Keratinocyte (primary cell): ENCODE measurements at regions not wholly inside any gene's neighbourhood (a gene's known extent, or its start where the extent isn't known, plus 50 kb on each side); places are given as distances from the start of the nearest gene placed in this dataset.

Experiments
- DNase-seq: peaks from one replicate; pipeline ENCODE4 v3.0.0-alpha.2; 2011; ENCODE audit warnings: low read depth, missing footprints, low spot score
- FAIRE-seq: peaks from 2 replicates; lab custom pipeline; 2011; peaks lifted over from hg19 to GRCh38; lab: Jason Lieb, UNC
- H2AFZ ChIP-seq: 2 replicates; pipeline ENCODE4 v1.6.0; 2012; ENCODE audit warnings: low read length, control low read depth, inconsistent platforms; ENCODE audit not compliant: control insufficient read depth
- H3K27ac ChIP-seq: 2 replicates; pipeline ENCODE4 v1.5.1; 2011; ENCODE audit warnings: low read length; ENCODE audit not compliant: control insufficient read depth, insufficient read depth
- H3K27me3 ChIP-seq: 3 replicates; pipeline ENCODE4 v1.6.0; 2011; ENCODE audit warnings: low read length; ENCODE audit not compliant: control insufficient read depth, insufficient read depth; ENCODE audit errors: extremely low read depth
- H3K36me3 ChIP-seq, 2 experiments: 2 replicates in 1 of 2; 3 replicates in 1 of 2; pipeline ENCODE4 v1.5.1; 2011; ENCODE audit warnings: low read length in 2 of 2, mild to moderate bottlenecking in 1 of 2; ENCODE audit not compliant: control insufficient read depth in 2 of 2, insufficient read depth in 2 of 2; ENCODE audit errors: extremely low read depth in 1 of 2
- H3K4me1 ChIP-seq: 3 replicates; pipeline ENCODE4 v1.5.1; 2011; ENCODE audit warnings: low read length; ENCODE audit not compliant: control insufficient read depth, insufficient read depth; ENCODE audit errors: extremely low read depth
- H3K4me2 ChIP-seq: 3 replicates; pipeline ENCODE4 v1.6.0; 2011; ENCODE audit warnings: low read depth, low read length; ENCODE audit not compliant: control insufficient read depth, insufficient read depth; ENCODE audit errors: extremely low read depth
- H3K4me3 ChIP-seq, 3 experiments: fragments of 200-600 bp in 1 of 3; sonication (generic) in 1 of 3; 2 replicates in 2 of 3; 3 replicates in 1 of 3; pipeline ENCODE4 v1.5.1; 2011 to 2016; ENCODE audit warnings: low read length in 3 of 3, mild to moderate bottlenecking in 3 of 3, control low read depth in 2 of 3, inconsistent platforms in 1 of 3, low read depth in 1 of 3, mixed read lengths in 1 of 3, mixed run types in 1 of 3, moderate library complexity in 1 of 3; ENCODE audit not compliant: control insufficient read depth in 2 of 3, insufficient read depth in 2 of 3; ENCODE audit errors: extremely low read depth in 1 of 3
- H3K79me2 ChIP-seq: 2 replicates; pipeline ENCODE4 v1.6.0; 2012; ENCODE audit warnings: low read length; ENCODE audit not compliant: control insufficient read depth, insufficient read depth
- H3K9ac ChIP-seq: 3 replicates; pipeline ENCODE4 v1.6.0; 2011; ENCODE audit warnings: low read length; ENCODE audit not compliant: control insufficient read depth, insufficient read depth; ENCODE audit errors: extremely low read depth
- H3K9me1 ChIP-seq: 3 replicates; pipeline ENCODE4 v1.6.0; 2011; ENCODE audit warnings: low read length; ENCODE audit not compliant: control insufficient read depth, insufficient read depth; ENCODE audit errors: extremely low read depth
- H3K9me3 ChIP-seq: 2 replicates; pipeline ENCODE4 v1.5.1; 2012; ENCODE audit warnings: low read depth, low read length; ENCODE audit not compliant: control insufficient read depth
- H4K20me1 ChIP-seq: 3 replicates; pipeline ENCODE4 v1.6.0; 2011; ENCODE audit warnings: low read length; ENCODE audit not compliant: control insufficient read depth, insufficient read depth; ENCODE audit errors: extremely low read depth
- EZH2 ChIP-seq: IDR thresholded peaks from one replicate; pipeline ENCODE4 v1.6.1; 2012; ENCODE audit warnings: inconsistent platforms, mild to moderate bottlenecking, low read length, moderate library complexity
- dilution Hi-C: fragments of 300-500 bp; cut with MboI; formaldehyde crosslinking; loops from one replicate; pipeline ENCODE4 v1.7.0; 2020; ENCODE audit warnings: low sequenced_read_pairs; ENCODE audit not compliant: extremely low pct_ligation_motif_present
- TF ChIP-seq, protein P1 (sequence below), 3 experiments: IDR thresholded peaks in 1 of 3; conservative IDR thresholded peaks in 1 of 3; optimal IDR thresholded peaks in 1 of 3; 2 replicates in 2 of 3; 3 replicates in 1 of 3; pipeline versions ENCODE3 to v1.5.1; 2011; ENCODE audit warnings: low read length in 3 of 3, mild to moderate bottlenecking in 3 of 3, moderate library complexity in 2 of 3, control low read depth in 1 of 3, inconsistent platforms in 1 of 3; ENCODE audit not compliant: insufficient read depth in 2 of 3; ENCODE audit errors: extremely low read depth in 1 of 3

GRCh38 chr3:13750215-13750614, 129.7 kb downstream of the WNT7A start:
- Histone ChIP-seq H3K9me3 (no peaks in the 10 kb centered on the region), H3K79me2 (no peaks in the 10 kb centered on the region), H3K27me3 (no peaks in the 10 kb centered on the region), H3K9me1 (no peaks in the 10 kb centered on the region), H2AFZ (no peak overlapping the region), H3K36me3 (no peaks in the 10 kb centered on the region), H4K20me1 (no peaks in the 10 kb centered on the region), H3K4me1 (no peaks in the 10 kb centered on the region), H3K9ac (no peak overlapping the region), H3K27ac (no peak overlapping the region), H3K4me2 (no peak overlapping the region), H3K4me3 (no peak overlapping the region)
- dilution Hi-C loops, result no loop called here
- DNase-seq (no peak), FAIRE-seq (no peak)
- TF ChIP-seq EZH2, result no peak
- TF ChIP-seq, protein P1, sequence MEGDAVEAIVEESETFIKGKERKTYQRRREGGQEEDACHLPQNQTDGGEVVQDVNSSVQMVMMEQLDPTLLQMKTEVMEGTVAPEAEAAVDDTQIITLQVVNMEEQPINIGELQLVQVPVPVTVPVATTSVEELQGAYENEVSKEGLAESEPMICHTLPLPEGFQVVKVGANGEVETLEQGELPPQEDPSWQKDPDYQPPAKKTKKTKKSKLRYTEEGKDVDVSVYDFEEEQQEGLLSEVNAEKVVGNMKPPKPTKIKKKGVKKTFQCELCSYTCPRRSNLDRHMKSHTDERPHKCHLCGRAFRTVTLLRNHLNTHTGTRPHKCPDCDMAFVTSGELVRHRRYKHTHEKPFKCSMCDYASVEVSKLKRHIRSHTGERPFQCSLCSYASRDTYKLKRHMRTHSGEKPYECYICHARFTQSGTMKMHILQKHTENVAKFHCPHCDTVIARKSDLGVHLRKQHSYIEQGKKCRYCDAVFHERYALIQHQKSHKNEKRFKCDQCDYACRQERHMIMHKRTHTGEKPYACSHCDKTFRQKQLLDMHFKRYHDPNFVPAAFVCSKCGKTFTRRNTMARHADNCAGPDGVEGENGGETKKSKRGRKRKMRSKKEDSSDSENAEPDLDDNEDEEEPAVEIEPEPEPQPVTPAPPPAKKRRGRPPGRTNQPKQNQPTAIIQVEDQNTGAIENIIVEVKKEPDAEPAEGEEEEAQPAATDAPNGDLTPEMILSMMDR (optimal IDR thresholded peaks at IDR 0.05 in 1 of 3, IDR thresholded peaks at IDR 0.05 in 1 of 3, conservative IDR thresholded peaks at IDR 0.05 in 1 of 3; ENCODE audit: extremely low read depth in 1 of 3, insufficient read depth in 2 of 3, low read length in 3 of 3), result no peak

DNA sequence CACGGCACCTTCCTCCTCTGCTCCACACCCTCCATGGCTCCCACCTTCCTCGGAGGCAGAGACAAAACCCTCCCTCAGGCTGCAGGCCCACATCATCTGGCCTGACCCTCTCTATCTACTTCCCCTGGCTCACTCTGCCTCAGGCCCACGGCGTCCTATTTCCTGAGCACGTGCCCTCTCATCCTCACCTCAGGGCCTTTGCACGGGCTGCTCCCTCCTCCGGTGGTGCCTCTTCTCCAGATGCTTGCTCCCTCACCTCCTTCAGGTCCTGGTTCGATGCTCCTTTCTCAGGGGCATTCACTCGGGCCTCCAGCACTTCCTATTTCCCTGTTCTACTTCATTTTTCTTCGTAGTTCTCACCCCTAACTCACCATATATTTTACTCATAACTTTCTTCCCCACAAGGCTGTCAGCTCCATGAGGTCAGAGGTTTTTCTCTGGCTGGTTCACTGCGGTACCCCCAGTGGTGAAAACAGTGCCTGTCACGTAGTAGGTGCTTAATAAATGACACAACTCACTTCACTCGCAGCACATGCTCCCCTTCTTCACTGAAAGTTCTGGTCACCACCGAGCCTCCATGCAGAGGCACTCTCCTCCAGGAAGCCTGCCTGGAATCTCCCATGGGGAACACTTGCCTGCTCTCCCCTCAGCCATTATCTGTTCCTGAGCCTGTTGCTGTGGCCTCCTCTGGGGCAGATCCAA, 130.7 kb downstream of the WNT7A start:
- Histone ChIP-seq H3K27me3 (no peaks in the 10 kb centered on the region), H3K9ac (no peak overlapping the region), H3K27ac (no peak overlapping the region), H3K9me1 (no peaks in the 10 kb centered on the region), H3K9me3 (no peaks in the 10 kb centered on the region), H4K20me1 (no peaks in the 10 kb centered on the region), H3K36me3 (no peaks in the 10 kb centered on the region), H3K4me3 (no peak overlapping the region), H3K4me1 (no peaks in the 10 kb centered on the region), H2AFZ (no peak overlapping the region), H3K4me2 (no peak overlapping the region), H3K79me2 (no peaks in the 10 kb centered on the region)
- dilution Hi-C loops, result no loop called here
- TF ChIP-seq, protein P1 (optimal IDR thresholded peaks at IDR 0.05 in 1 of 3, IDR thresholded peaks at IDR 0.05 in 1 of 3, conservative IDR thresholded peaks at IDR 0.05 in 1 of 3; ENCODE audit: extremely low read depth in 1 of 3, insufficient read depth in 2 of 3, low read length in 3 of 3), result no peak
- TF ChIP-seq EZH2, result no peak
- FAIRE-seq (no peak), DNase-seq (no peak)
